ENCODE measurements at regions not wholly inside any gene's neighbourhood (a gene's known extent, or its start where the extent isn't known, plus 50 kb on each side); places are given as distances from the start of the nearest gene placed in this dataset.
"Not testable (repeated sequence)": the region's sequence is repeated elsewhere in the genome, so short reads cannot be mapped to it uniquely, and the experiment has no call there.

DNA sequence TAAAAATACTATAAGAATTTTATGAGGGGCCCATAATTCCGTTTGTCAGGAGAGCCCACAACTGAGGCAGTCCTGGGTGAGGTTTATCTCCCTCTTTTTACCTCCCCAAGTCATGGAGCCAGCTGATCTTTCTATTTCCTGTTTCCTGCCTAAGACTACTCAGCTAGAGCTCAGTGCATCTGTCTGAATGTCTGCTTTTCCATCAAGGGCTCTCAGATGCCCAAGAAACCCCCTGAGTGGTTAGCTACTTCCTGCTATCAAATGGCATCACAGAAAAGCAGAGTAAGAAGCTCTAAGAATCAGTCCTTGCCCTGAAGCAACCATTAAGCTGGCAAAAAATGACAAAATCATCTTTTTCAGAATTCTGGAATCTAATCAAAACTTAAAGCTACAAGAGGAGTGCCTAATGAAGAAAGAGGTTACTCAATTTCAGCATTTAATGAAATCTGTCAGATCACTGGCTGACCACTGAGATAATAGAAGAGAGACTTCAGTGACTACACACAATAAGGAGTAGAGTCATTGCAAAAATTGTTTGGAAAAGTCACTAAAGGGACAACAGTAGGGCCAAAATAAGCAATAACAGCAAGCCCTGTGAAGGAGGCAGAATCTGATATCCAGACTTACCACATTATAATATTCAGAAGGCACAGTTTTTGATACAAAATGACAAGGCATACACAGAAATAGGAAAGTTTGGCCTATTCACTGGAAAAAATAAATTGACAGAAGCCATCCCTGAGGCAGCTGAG is 150.1 kb downstream of the CYB561 start:
- TF ChIP-seq, protein P1, sequence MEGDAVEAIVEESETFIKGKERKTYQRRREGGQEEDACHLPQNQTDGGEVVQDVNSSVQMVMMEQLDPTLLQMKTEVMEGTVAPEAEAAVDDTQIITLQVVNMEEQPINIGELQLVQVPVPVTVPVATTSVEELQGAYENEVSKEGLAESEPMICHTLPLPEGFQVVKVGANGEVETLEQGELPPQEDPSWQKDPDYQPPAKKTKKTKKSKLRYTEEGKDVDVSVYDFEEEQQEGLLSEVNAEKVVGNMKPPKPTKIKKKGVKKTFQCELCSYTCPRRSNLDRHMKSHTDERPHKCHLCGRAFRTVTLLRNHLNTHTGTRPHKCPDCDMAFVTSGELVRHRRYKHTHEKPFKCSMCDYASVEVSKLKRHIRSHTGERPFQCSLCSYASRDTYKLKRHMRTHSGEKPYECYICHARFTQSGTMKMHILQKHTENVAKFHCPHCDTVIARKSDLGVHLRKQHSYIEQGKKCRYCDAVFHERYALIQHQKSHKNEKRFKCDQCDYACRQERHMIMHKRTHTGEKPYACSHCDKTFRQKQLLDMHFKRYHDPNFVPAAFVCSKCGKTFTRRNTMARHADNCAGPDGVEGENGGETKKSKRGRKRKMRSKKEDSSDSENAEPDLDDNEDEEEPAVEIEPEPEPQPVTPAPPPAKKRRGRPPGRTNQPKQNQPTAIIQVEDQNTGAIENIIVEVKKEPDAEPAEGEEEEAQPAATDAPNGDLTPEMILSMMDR (conservative IDR thresholded peaks at IDR 0.05; ENCODE audit: low read depth, low read length) = no peak
- no peak overlapping the region for H3K4me3 ChIP-seq (ENCODE audit: low read length)
- DNase-seq (ENCODE audit: low read depth) = no peak

DNA sequence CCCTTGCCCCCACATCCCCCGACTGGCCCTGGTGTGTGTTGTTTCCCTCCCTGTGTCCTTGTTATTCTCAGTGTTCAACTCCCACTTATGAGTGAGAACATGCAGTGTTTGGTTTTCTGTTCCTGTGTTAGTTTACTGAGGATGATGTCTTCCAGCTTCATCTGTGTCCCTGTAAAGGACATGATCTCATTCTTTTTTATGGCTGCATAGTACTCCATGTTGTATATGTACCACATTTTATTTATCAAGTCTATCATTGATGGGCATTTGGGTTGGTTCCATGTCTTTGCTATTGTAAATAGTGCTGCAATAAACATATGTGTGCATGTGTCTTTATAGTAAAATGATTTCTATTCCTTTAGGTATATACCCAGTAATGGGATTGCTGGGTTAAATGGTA is 147.2 kb downstream of the CYB561 start:
- not testable (repeated sequence) for DNase-seq (ENCODE audit: low read depth)

DNA sequence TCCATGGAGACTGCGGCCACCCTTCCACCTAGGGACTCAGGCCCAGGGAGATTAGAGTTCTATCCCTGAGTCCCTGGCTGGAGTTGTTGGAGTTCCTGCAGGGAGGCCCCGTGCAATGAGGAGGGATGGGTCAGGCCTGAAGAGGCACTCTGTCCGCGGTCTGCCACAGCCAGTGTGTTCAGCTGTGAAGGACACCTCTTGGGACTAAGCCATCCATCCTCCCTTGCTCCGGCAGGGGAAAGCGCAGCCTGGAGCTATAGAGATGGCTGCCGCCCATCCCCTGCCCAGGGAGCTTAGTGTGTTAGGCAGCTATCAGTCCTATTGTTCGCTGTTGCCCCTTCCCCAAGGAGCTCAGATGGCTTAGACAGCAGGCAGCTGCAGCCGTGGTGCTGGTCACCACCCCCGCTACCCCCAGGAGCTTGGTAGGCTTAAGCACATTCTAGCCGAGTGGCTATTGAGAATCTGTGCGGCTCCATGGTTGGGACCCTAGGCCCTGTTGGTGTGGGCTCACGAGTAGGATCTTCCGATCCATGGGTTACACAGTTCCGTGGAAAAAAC is 141.3 kb downstream of the CYB561 start:
- H3K4me3 ChIP-seq (ENCODE audit: low read length) = no peak overlapping the region
- TF ChIP-seq, protein P1 (conservative IDR thresholded peaks at IDR 0.05; ENCODE audit: low read depth, low read length) = no peak
- no peak for DNase-seq (ENCODE audit: low read depth)

More for the DNA sequence above, 147.2 kb downstream of the CYB561 start:
- H3K4me3 ChIP-seq (ENCODE audit: low read length) = not testable (repeated sequence)

DNA sequence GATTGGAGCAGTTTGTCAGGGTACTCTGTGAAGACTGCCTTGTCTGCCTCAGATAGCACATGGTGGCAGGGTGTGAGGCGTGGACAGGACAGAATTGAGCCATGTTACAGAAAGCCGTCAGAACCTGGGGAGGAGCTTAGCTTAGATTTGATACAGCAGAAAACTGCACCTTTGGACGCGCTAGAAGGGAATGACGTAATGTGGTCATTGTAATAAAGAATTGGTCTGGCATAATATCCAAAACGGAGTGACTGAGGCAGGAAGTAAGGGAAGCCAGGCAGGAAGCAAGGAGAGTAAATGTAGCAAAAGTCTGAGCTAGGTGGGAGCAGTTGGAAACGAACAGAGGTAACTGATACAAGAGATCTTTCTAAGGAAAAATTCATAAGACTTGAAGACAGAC is 140.2 kb downstream of the CYB561 start:
- TF ChIP-seq, protein P1 (conservative IDR thresholded peaks at IDR 0.05; ENCODE audit: low read depth, low read length) = no peak
- no peak overlapping the region for H3K4me3 ChIP-seq (ENCODE audit: low read length)
- DNase-seq (ENCODE audit: low read depth) = no peak

DNA sequence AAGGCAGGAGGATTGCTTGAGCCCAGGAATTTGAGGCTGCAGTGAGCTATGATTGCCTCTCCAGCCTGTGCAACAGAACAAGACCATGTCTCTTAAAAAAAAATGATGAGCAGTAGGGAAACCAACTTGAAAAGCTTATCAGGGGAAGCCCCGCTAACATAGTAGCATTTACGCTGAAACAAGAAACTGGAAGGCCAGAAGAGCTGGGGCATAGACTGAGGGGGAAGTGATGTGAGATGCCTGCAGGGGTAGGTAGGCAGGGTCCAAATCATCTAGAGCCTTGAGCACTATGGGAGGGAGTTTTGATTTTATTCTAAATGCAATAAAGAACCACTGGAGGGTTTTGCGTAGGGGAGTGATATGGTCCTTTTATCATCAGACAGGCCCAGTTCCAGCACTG is 139.3 kb downstream of the CYB561 start:
- no peak overlapping the region for H3K4me3 ChIP-seq (ENCODE audit: low read length)
- DNase-seq (ENCODE audit: low read depth) = no peak
- TF ChIP-seq, protein P1 (conservative IDR thresholded peaks at IDR 0.05; ENCODE audit: low read depth, low read length) = no peak

DNA sequence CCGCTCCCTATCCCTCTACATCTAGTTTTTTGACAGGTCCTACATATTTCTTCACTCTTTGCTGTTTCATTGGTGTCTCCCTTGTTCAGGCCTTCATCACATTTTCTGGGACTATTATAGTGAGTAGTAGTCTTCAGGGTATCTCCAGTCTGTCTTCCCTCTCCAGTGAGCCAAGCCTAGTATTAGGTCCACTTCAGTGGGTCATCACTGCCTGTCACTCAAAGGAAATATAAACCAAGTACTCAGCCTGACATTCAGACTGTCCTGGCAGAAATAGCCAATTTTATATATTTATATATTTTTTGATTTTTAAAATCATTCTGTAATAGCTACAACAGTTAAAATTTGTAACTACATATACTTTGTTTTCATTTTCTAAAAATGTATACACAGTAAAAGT is 137.8 kb downstream of the CYB561 start:
- TF ChIP-seq, protein P1 (conservative IDR thresholded peaks at IDR 0.05; ENCODE audit: low read depth, low read length) = no peak
- no peak overlapping the region for H3K4me3 ChIP-seq (ENCODE audit: low read length)
- DNase-seq (ENCODE audit: low read depth) = no peak

DNA sequence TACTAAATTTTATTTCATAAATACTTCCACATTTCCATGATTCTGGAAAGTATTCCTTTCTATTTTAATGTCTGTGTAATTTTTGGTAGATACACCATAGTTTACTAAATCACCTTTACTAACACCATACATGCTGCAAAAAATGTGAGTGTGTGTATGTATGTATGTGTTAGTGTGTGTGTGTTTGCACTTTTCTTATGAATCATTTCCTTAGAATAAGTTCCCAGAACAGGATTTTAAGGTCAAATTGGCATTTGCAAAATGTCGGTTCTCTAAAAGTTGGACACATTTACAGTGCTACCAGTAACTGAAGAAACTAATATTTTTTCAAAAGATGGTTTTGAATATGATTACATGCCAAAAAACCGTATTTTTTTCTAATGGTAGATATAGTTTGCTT is 137.1 kb downstream of the CYB561 start:
- TF ChIP-seq, protein P1 (conservative IDR thresholded peaks at IDR 0.05; ENCODE audit: low read depth, low read length) = no peak
- DNase-seq (ENCODE audit: low read depth) = no peak

More for the DNA sequence above, 137.1 kb downstream of the CYB561 start:
- no peak overlapping the region for H3K4me3 ChIP-seq (ENCODE audit: low read length)
